Immature natural killer cell (primary cell): ENCODE measurements at regions not wholly inside any gene's neighbourhood (a gene's known extent, or its start where the extent isn't known, plus 50 kb on each side); places are given as distances from the start of the nearest gene placed in this dataset.

Experiments
- DNase-seq, 3 donors: peaks; one replicate each; pipeline ENCODE4 v3.0.0; 2022; ENCODE audit warnings: mixed read lengths in 1 of 3
- H3K27ac Mint-ChIP-seq, 6 donors: one replicate each; pipeline ENCODE4 v1.8.0; 2020; ENCODE audit warnings: mixed read lengths in 6 of 6, mild to moderate bottlenecking in 5 of 6, inconsistent platforms in 4 of 6, moderate library complexity in 3 of 6
- H3K27me3 Mint-ChIP-seq, 3 donors: one replicate each; pipeline ENCODE4 v1.8.0; 2020 to 2021; ENCODE audit warnings: low read depth in 3 of 3, mild to moderate bottlenecking in 3 of 3, mixed read lengths in 3 of 3, moderate library complexity in 3 of 3, inconsistent platforms in 1 of 3
- H3K36me3 Mint-ChIP-seq, 3 donors: one replicate each; pipeline ENCODE4 v1.8.0; 2020; ENCODE audit warnings: mixed read lengths in 3 of 3, inconsistent platforms in 2 of 3, mild to moderate bottlenecking in 2 of 3
- H3K4me1 Mint-ChIP-seq, 2 donors: one replicate each; pipeline ENCODE4 v1.8.0; 2020; ENCODE audit warnings: inconsistent platforms in 2 of 2, mild to moderate bottlenecking in 2 of 2, mixed read lengths in 2 of 2, moderate library complexity in 1 of 2
- H3K4me3 Mint-ChIP-seq, 5 donors: one replicate each; pipeline ENCODE4 v1.8.0; 2020; ENCODE audit warnings: mild to moderate bottlenecking in 5 of 5, mixed read lengths in 5 of 5, inconsistent platforms in 3 of 5, moderate library complexity in 3 of 5
- H3K9me3 Mint-ChIP-seq, 6 donors: one replicate each; pipeline ENCODE4 v1.8.0; 2020; ENCODE audit warnings: mild to moderate bottlenecking in 6 of 6, mixed read lengths in 6 of 6, inconsistent platforms in 4 of 6, moderate library complexity in 3 of 6

DNA sequence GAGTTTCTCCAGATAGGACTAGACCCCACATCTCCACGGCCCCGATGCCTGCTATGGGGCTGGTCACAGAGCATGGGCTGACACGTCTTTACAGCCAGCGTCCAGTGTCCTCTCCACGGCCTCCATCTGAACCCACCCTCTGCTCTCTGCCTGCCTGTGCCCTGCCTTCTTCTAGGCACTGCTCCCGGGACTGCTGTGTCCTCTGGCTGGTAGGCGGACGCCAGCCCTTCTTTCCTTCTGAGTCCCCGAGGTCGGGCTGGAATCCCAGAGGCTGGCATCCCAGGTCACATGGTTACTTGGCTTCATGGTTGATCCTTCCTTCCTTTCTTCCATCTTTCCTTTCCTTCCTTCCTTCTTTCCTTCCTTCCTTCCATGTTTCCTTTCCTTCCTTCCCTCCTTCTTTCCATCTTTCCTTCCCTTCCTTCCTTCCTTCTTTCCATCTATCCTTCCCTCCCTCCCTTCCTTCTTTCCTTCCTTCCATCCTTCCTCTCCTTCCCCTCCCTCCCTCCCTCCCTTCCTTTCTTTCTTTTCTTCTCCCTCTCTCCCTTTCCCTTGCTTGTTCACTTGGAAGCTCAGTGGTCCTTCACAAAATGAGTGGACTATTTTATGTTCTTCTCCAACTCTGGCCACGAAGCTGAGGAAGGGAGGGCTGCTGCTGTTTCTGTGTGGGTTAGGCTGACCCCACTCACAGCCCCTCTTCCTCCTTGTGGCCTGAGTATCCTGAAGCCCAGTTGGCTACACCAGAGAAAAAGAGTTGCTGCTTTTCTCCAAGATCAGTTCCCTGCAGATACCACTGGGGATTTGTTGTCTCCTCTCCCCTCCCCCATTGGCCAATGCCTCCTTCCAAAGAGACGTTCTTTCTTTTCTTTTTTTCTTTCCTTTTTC is 66.8 kb upstream of the NEURL1B start:
- H3K36me3 Mint-ChIP-seq = no peaks in the 10 kb centered on the region
- no peak for DNase-seq
- no peak overlapping the region for H3K27ac Mint-ChIP-seq
- no peaks in the 10 kb centered on the region for H3K4me1 Mint-ChIP-seq
- H3K4me3 Mint-ChIP-seq = no peak overlapping the region
- no peaks in the 10 kb centered on the region for H3K9me3 Mint-ChIP-seq
- peaks cover 2 to 9% (median 4%) of the 10 kb centered on the region in 3 donors for H3K27me3 Mint-ChIP-seq

DNA sequence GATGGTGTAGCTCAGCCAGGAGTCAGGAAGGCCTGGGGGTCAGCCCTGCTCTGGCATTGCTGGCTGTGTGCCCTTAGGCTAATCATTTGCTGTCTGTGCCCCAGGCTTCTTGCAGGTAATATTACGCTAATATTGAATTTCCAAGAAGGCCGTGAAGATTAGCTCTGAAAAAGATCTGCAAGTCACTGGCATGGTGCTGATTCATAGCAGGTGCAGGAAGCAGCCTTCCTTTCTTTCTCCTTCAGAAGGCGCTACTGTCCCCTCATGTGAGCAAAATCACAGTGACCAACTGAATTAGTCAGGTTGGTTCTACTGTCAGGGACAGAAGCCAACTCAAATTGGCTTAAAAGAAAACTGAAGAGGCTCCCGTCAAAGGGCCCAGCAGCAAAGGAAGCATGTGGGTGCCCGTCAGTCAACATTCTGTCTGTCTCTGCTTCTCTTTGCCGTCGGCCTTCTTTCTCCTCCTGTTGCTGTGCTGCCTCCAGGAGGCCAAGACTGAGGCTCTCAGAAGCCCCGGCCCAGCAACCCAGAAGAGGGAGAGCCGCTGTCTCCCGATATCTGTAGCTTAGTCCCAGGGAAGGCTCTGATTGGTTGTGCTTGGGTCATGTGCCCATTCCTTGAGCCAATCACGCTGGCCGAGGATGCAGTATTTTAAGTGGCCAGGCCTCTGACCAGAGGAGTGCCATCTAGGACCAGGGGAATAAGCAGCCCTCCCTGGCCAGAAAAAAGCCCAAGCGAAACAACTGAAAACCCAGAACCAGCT is 67.8 kb upstream of the NEURL1B start:
- Mint-ChIP-seq H3K4me3 (no peak overlapping the region), H3K36me3 (no peaks in the 10 kb centered on the region), H3K4me1 (no peaks in the 10 kb centered on the region), H3K27ac (no peak overlapping the region), H3K9me3 (no peaks in the 10 kb centered on the region), H3K27me3 (peaks cover 2 to 9% (median 4%) of the 10 kb centered on the region in 3 donors)
- no peak for DNase-seq

DNA sequence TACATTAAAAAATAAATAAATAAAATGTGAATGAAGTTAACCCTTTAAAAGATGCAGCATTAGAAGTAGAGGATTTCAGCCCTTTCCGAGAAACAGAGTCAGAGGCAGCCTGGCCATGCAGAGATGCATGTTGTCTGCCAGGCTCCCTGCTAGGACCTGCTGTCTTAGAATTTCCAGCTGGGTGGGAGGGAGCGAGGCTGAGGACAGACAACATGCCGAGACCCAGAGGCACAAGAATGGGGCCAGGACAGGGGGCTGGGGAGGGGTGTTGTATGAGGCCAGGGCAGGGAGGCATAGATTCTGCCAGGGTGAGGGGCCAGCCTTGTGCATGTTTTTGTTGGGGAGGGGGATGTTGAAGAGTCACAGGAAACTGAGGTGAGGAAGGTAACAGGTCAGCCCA is 68.6 kb upstream of the NEURL1B start:
- Mint-ChIP-seq H3K27me3 (peaks cover 2 to 6% (median 4%) of the 10 kb centered on the region in 3 donors), H3K9me3 (no peaks in the 10 kb centered on the region), H3K27ac (no peak overlapping the region), H3K36me3 (no peaks in the 10 kb centered on the region), H3K4me1 (no peaks in the 10 kb centered on the region), H3K4me3 (no peak overlapping the region)
- DNase-seq = no peak

DNA sequence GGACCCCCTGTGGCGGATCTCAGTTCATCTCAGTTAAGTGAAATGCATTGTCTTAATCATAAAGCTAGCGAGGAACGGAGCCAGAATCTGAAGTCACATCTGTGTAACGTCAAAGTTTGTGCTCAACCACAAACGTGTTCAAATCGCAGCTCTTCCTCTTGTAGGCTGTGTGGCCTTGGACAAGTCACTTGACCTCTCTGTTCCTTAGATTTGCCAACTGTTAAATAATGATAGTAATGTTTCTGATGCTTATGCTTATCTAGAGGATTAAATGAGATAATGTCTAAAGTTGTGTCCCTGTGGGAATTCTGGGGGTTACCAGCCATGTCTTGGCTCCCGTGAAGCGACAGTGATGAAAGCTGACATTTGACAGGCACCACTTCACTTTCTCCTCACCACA is 69.2 kb upstream of the NEURL1B start:
- Mint-ChIP-seq H3K27ac (no peak overlapping the region), H3K9me3 (no peaks in the 10 kb centered on the region), H3K4me1 (no peaks in the 10 kb centered on the region), H3K27me3 (peaks cover 2 to 5% (median 4%) of the 10 kb centered on the region in 3 donors), H3K36me3 (no peaks in the 10 kb centered on the region), H3K4me3 (no peak overlapping the region)
- no peak for DNase-seq

DNA sequence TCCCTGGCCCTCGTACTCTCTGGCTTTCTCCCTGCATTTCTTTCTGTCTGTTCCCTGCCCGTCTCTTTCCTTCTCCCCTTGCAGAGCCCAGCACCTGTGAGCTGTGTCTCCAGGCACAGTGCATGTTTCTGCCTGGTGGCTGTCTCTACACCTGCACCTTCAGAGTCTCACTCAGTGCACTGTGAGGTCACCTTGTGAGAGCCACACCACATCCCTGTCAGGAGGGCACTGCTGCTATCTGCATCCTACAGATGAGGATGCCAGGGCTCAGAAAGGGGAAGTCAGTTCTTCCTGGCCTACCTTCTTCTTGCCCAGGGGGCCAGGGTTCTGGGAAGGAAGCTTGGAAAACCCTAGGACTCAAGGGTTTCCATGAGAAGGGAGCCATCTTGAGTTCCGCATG is 69.7 kb upstream of the NEURL1B start:
- Mint-ChIP-seq H3K9me3 (no peaks in the 10 kb centered on the region), H3K27me3 (peaks cover 2 to 5% (median 4%) of the 10 kb centered on the region in 3 donors), H3K4me1 (no peaks in the 10 kb centered on the region), H3K27ac (no peak overlapping the region), H3K4me3 (no peak overlapping the region), H3K36me3 (no peaks in the 10 kb centered on the region)
- DNase-seq = no peak

DNA sequence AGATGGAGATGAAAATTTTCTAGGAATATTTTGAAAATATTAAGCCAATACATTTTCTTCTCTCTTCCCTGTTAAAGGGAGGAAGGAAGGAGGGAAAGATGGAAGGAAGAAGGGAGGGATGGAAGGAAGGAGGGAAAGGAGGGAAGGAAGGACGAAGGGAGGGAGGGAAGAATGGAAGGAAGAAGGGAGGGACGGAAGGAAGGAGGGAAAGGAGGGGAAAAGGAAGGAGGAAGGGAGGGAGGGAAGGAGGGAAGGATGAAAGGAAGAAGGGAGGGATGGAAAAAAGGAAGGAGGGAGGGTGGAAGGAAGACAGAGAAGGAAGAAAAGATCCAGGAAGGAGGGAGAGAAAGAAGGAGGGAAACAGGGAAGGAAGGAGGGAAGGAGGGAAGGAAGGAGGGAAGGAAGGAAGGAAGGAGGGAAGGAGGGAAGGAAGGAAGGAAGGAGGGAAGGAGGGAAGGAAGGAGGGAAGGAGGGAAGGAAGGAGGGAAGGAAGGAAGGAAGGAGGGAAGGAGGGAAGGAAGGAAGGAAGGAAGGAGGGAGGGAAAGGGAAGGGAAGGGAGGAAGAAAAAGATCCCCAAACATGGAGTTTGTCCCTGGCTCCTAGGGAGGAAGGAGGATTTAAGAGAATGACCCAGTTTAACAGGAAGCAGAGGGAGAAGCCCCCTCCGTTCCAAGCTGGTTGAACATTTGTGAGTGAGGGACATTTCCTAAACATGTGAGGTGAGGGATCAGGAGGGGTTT is 70.3 kb upstream of the NEURL1B start:
- Mint-ChIP-seq H3K4me3 (no peak overlapping the region), H3K9me3 (no peaks in the 10 kb centered on the region), H3K27ac (no peak overlapping the region), H3K27me3 (peaks cover 2 to 5% (median 4%) of the 10 kb centered on the region in 3 donors), H3K36me3 (no peaks in the 10 kb centered on the region), H3K4me1 (no peaks in the 10 kb centered on the region)
- DNase-seq = no peak

DNA sequence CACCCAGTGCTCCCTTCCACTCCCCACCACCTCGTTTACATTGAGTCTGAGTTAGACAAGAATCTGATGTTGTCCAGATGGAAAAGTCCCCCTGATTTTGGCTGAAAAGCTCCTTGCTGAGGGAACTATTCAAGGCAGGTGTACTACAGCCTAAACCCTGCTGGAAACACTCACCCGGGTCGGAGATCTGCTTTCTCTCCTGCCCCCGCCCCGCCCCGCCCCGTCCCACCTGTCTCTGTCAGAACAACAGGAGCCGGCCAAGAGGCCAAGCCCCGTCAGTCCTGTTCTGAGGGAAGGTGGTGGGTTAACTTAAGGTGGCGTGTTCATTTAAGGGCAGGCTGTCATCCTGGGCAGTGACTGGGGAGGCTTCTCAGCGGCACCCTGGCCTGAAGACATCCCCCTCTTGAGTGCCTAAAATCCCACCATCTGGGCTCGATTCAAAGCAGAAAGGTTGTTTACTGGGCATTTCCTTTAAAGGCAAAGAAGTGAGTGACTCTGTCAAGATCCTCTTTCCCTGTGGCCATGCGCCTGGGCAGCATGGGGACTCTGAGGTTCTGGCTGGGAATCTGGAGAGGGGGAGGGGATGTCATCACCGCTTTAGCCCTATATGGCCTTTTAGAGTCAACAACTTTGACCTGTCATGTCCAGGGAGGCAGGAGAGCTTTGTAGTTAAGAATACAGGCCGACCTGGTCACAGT is 71.1 kb upstream of the NEURL1B start:
- no peak for DNase-seq
- Mint-ChIP-seq H3K4me3 (no peak overlapping the region), H3K36me3 (no peaks in the 10 kb centered on the region), H3K27ac (no peak overlapping the region), H3K27me3 (peaks cover 4 to 5% (median 5%) of the 10 kb centered on the region in 3 donors), H3K4me1 (no peaks in the 10 kb centered on the region), H3K9me3 (no peaks in the 10 kb centered on the region)

DNA sequence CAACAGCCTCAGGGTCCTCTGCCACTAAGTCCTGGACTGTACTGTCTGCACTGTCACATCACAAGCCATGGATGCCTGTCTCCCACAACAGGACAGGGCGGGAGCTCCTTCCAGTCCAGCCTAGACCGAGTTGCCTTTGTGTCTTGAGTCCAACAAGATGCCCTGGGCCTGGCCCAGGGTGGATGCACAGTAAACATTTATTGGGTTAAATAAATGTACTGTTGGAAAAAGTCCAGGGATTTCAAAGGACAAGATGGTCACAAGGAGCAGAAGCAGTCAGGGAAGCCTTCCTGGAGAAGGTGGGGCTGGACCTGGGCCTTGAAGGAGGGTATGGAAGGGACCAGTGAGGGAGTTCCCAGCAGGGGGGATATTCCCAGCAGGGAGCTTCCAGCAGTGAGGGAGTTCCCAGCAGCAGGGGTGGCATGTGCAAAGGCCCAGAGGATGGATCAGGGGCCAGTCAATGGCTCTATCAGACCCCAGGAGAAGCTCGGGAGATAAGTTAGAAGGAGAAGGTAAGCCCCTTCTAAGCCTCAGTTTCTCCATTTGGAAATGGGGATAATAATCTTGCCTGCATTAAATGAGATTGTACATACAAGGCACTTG is 72.7 kb upstream of the NEURL1B start:
- H3K27me3 Mint-ChIP-seq = peaks cover 0 to 5% (median 4%) of the 10 kb centered on the region in 3 donors
- H3K9me3 Mint-ChIP-seq = no peaks in the 10 kb centered on the region
- H3K36me3 Mint-ChIP-seq = no peaks in the 10 kb centered on the region
- H3K4me1 Mint-ChIP-seq = no peaks in the 10 kb centered on the region
- DNase-seq = no peak
- H3K27ac Mint-ChIP-seq = no peak overlapping the region
- H3K4me3 Mint-ChIP-seq = no peak overlapping the region

DNA sequence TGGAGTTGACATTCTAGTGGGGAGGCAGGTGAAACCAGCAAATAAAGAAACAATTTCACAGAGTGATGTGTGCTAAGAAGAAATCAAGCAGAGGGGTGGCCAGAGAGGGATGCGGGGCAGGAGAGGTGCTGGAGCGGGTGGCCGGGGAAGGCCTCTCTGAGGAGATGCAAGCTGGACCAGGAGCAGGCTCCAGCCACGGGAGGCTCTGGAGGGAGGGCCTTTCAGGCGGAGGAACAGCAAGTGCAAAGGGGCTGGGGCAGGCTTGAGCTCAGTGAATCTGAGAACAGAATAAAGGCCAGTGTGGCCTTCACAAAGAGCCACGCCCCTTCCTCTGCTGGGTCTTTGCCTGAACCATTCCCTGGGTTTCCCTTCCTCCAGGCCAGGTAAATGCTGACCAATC is 73.2 kb upstream of the NEURL1B start:
- Mint-ChIP-seq H3K4me3 (no peak overlapping the region), H3K9me3 (no peaks in the 10 kb centered on the region), H3K27me3 (peaks cover 4 to 5% (median 4%) of the 10 kb centered on the region in 3 donors), H3K27ac (no peak overlapping the region), H3K4me1 (no peaks in the 10 kb centered on the region), H3K36me3 (no peaks in the 10 kb centered on the region)
- DNase-seq = no peak

DNA sequence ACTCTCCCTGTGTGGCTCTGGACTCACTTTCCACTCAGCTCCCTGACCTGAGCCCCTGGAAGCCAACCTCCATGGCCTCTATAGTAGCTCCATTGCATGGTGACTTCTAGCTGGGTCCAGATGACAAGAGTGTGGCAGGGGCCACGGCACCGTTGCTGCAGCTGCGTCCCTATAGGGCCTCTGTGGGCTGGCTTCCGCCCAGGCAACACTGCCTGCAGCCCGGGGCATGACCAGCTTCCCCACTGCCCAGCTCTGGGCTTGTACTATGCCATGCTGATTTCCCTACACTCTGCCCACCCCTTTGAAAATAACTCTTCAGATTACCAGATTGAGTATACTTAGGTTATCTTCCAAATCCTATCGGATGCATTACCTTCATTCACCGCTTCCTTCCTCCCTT is 73.8 kb upstream of the NEURL1B start:
- no peaks in the 10 kb centered on the region for H3K9me3 Mint-ChIP-seq
- H3K4me3 Mint-ChIP-seq = no peak overlapping the region
- H3K36me3 Mint-ChIP-seq = no peaks in the 10 kb centered on the region
- H3K4me1 Mint-ChIP-seq = no peaks in the 10 kb centered on the region
- peaks cover 3 to 6% (median 4%) of the 10 kb centered on the region in 3 donors for H3K27me3 Mint-ChIP-seq
- no peak for DNase-seq
- no peak overlapping the region for H3K27ac Mint-ChIP-seq

DNA sequence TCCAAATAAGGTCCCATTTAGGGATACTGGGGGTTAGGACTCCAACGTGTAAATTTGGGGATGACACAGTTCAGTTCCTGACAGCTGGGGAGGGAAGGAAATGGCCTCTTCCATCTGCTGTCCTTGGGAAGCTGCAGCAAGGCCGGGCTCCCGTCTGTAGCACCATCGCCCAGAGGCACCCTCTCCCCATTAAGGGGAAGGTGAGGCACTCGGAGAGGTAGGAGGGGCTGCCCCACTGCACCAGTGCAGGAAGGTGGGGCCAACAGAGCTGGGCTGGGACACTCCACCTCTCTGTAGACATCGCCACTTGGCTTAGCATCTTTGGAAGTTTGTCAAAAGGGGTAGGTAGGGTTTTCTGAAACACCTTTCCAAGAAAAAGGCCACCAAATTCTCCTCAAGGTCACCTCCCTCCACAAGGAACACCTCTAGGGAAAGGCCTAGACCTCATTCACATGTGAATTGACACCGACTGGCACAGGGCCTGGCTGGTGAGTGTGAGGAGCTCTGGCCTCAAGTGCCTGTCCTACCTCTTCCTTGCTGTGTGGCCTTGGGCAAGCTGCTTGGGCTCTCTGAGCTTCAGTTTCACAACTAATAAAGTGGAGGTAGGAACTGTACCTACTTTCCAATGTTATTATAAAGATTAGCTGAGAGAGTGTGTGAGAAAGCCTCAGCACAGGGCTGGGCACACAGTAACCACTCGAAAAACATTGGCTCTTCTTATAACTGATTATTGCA is 75.0 kb upstream of the NEURL1B start:
- Mint-ChIP-seq H3K27me3 (peaks cover 0 to 6% (median 3%) of the 10 kb centered on the region in 3 donors), H3K4me1 (no peaks in the 10 kb centered on the region)

DNA sequence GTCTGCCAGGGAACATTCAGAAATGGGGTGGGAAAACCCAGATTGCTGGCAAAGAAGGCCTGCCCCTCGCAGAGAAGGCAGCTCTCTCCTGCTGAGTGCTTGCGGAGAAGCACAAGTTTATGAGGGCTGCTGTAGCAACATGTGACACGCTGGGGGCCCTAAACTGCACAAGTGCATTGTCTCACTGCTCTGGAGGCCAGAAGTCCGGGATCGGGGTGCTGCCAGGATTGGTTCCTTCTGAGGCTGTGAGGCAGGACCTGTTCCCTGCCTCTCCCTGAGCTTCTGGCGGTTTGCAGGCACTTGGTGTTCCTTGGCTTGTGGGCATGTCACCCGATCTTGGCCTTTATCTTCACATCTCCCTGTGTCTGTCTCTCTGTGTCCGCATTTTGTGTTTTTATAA is 75.6 kb upstream of the NEURL1B start:
- no peak overlapping the region for H3K27ac Mint-ChIP-seq
- H3K4me3 Mint-ChIP-seq = no peak overlapping the region
- no peaks in the 10 kb centered on the region for H3K4me1 Mint-ChIP-seq
- no peaks in the 10 kb centered on the region for H3K9me3 Mint-ChIP-seq
- no peak for DNase-seq
- H3K36me3 Mint-ChIP-seq = no peaks in the 10 kb centered on the region
- H3K27me3 Mint-ChIP-seq = peaks cover 0 to 6% (median 3%) of the 10 kb centered on the region in 3 donors

More for the DNA sequence above, 75.0 kb upstream of the NEURL1B start:
- H3K27ac Mint-ChIP-seq = no peak overlapping the region
- H3K4me3 Mint-ChIP-seq = no peak overlapping the region
- H3K36me3 Mint-ChIP-seq = no peaks in the 10 kb centered on the region
- H3K9me3 Mint-ChIP-seq = no peaks in the 10 kb centered on the region
- DNase-seq = no peak

DNA sequence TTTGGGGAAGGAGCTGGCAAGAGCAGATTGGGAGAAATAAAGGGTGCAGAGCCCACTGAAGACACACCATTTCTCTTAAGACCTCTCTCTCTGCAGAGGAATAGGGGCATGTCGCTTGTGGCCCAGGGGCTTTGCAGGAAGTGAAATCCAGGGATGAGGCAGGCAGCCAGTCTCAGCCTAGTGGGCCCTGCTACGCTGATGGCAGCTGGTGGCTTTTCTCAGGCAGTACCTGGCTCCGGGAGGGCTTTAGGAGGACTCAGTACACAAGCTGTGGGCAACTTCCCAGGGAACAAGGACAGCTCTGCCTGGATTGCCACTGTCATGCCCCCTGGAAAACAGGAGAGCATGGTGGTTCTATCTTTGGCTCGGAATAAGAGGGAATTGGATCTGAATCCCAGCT is 76.2 kb upstream of the NEURL1B start:
- Mint-ChIP-seq H3K4me3 (no peak overlapping the region), H3K36me3 (no peaks in the 10 kb centered on the region), H3K9me3 (no peaks in the 10 kb centered on the region), H3K4me1 (no peaks in the 10 kb centered on the region), H3K27ac (no peak overlapping the region), H3K27me3 (peaks cover 0 to 6% (median 3%) of the 10 kb centered on the region in 3 donors)
- DNase-seq = no peak
